GM12878 (cell line): ENCODE measurements at regions not wholly inside any gene's neighbourhood (a gene's known extent, or its start where the extent isn't known, plus 50 kb on each side); places are given as distances from the start of the nearest gene placed in this dataset.

Experiments
- ATAC-seq: fragments of 200-7000 bp; cut with Tn5 transposase; 3 replicates; pipeline ENCODE4 v1.9.1; 2020; ENCODE audit warnings: mild to moderate bottlenecking, moderate library complexity
- BruUV-seq: library from RNA; stranded (reverse); fragments of 400-500 nt; replicated peaks from 2 replicates; lab custom pipeline; 2021; lab: Mats Ljungman, UMichigan
- CTCF ChIA-PET: fragments of 300-600 bp; sonication (Branson Sonifier 250); formaldehyde crosslinking; extraction: SDS; loops from one replicate; lab custom pipeline; 2021; ENCODE audit warnings: inconsistent platforms; lab: Yijun Ruan, JAX
- POLR2A ChIA-PET: fragments of 350-600 bp; formaldehyde crosslinking; extraction: SDS; loops from one replicate; lab custom pipeline; 2021; ENCODE audit warnings: inconsistent platforms; lab: Charles Lee
- RAD21 ChIA-PET: fragments of 300-600 bp; sonication (Branson Sonifier 250); formaldehyde crosslinking; loops from one replicate; lab custom pipeline; 2023; ENCODE audit warnings: antibody characterized with exemption; ENCODE audit not compliant: unreplicated experiment; lab: Charles Lee
- SMC1A ChIA-PET: fragments of 300-600 bp; sonication (Branson Sonifier 250); formaldehyde crosslinking; loops from one replicate; lab custom pipeline; 2023; ENCODE audit not compliant: unreplicated experiment, uncharacterized antibody; lab: Charles Lee
- DNase-seq: peaks from one replicate; pipeline ENCODE4 v3.0.0-alpha.2; 2011; ENCODE audit warnings: low read depth, low spot score
- FAIRE-seq: peaks from 3 replicates; lab custom pipeline; 2011; peaks lifted over from hg19 to GRCh38; lab: Jason Lieb, UNC
- H2AFZ ChIP-seq: 2 replicates; pipeline ENCODE4 v1.6.0; 2011; ENCODE audit warnings: low read depth, low read length, control low read depth; ENCODE audit not compliant: control insufficient read depth
- H3K27ac ChIP-seq: 2 replicates; pipeline ENCODE4 v1.5.1; 2011; ENCODE audit warnings: control low read depth; ENCODE audit not compliant: control insufficient read depth, insufficient read depth
- H3K27me3 ChIP-seq, 2 experiments: replicated peaks in 1 of 2; 2 replicates each; pipeline versions ENCODE4 v1.6.0 to v1.6.1; 2011; ENCODE audit warnings: low read length in 1 of 2; ENCODE audit not compliant: control insufficient read depth in 2 of 2, insufficient read depth in 2 of 2
- H3K36me3 ChIP-seq, 2 experiments: 2 replicates each; pipeline ENCODE4 v1.5.1; 2011; ENCODE audit warnings: low read length in 1 of 2; ENCODE audit not compliant: control insufficient read depth in 2 of 2, insufficient read depth in 2 of 2
- H3K4me1 ChIP-seq: 2 replicates; pipeline ENCODE4 v1.6.1; 2011; ENCODE audit warnings: mild to moderate bottlenecking, low read length, moderate library complexity, mixed read lengths; ENCODE audit not compliant: control insufficient read depth, insufficient read depth
- H3K4me2 ChIP-seq: 2 replicates; pipeline ENCODE4 v1.6.0; 2011; ENCODE audit warnings: control low read depth; ENCODE audit not compliant: control insufficient read depth, insufficient read depth
- H3K4me3 ChIP-seq: fragments of 200-600 bp; sonication (generic); 2 replicates; pipeline ENCODE4 v1.5.1; 2016
- H3K79me2 ChIP-seq: 2 replicates; pipeline ENCODE4 v1.6.0; 2011; ENCODE audit warnings: low read length; ENCODE audit not compliant: control insufficient read depth, insufficient read depth
- H3K9ac ChIP-seq: 2 replicates; pipeline ENCODE4 v1.8.0; 2011; ENCODE audit warnings: low read length, control low read depth, mixed read lengths; ENCODE audit not compliant: control insufficient read depth, insufficient read depth
- H3K9me3 ChIP-seq: replicated peaks from 3 replicates; pipeline ENCODE4 v1.5.1; 2011; ENCODE audit warnings: mild to moderate bottlenecking, low read length; ENCODE audit not compliant: control insufficient read depth, insufficient read depth
- H4K20me1 ChIP-seq: 2 replicates; pipeline ENCODE4 v1.6.0; 2011; ENCODE audit not compliant: control insufficient read depth, insufficient read depth
- BMI1 ChIP-seq: fragments of 450-650 bp; IDR thresholded peaks from 2 replicates; pipeline ENCODE4 v1.6.1; 2016; ENCODE audit warnings: mild to moderate bottlenecking, moderate library complexity, borderline replicate concordance
- CEBPB ChIP-seq, 2 experiments: fragments of 150-350 bp in 1 of 2; IDR thresholded peaks; 2 replicates each; pipeline ENCODE4 v1.6.1; 2012 to 2014; ENCODE audit warnings: low read depth in 2 of 2, low read length in 2 of 2, borderline replicate concordance in 1 of 2, inconsistent platforms in 1 of 2
- CHD1 ChIP-seq: IDR thresholded peaks from 2 replicates; pipeline ENCODE4 v1.6.1; 2012; ENCODE audit warnings: low read depth, low read length, improper control_type of control experiment
- REST ChIP-seq: IDR thresholded peaks from 2 replicates; pipeline ENCODE4 v1.6.1; 2012; ENCODE audit warnings: mild to moderate bottlenecking, low read depth, low read length
- ZNF687 ChIP-seq: fragments of 450-650 bp; IDR thresholded peaks from 2 replicates; pipeline ENCODE4 v1.6.1; 2017; ENCODE audit warnings: mild to moderate bottlenecking, moderate library complexity
- WGBS: methylation state at CpG from one replicate; pipeline ENCODE4 v1.1.6; 2016; ENCODE audit warnings: low lambda C conversion rate; ENCODE audit not compliant: insufficient replicate concordance, insufficient coverage; ENCODE audit errors: missing lambda C conversion rate; 5-methylcytosine and 5-hydroxymethylcytosine counted together
- in situ Hi-C: fragments of 300-500 bp; cut with MboI; formaldehyde crosslinking; loops from 9 replicates; pipeline ENCODE4 v1.14.3; 2018; ENCODE audit warnings: mixed read lengths
- intact Hi-C: fragments of 100-400 bp; cut with micrococcal nuclease; formaldehyde crosslinking; loops from one replicate; pipeline ENCODE4 v1.14.2; 2022; ENCODE audit not compliant: unreplicated experiment

- no peaks in the 10 kb centered on the region for H3K27me3 ChIP-seq
- no peaks in the 10 kb centered on the region for H4K20me1 ChIP-seq
- no peak for TF ChIP-seq CHD1
- no peak for TF ChIP-seq ZNF687
- no peak for TF ChIP-seq BMI1
- no peak for TF ChIP-seq REST
- TF ChIP-seq CEBPB (IDR thresholded peaks at IDR 0.05; ENCODE audit: borderline replicate concordance in 1 of 2, low read depth in 2 of 2, low read length in 2 of 2), result no peak
- no peaks in the 10 kb centered on the region for H3K36me3 ChIP-seq
- CTCF ChIA-PET, result interaction anchor here (6.2 kb wide), 1 partner anchor 13 kb away, joined by 29 read pairs; no protein-coding TSS in a partner anchor
- ATAC-seq, result no peak
- no peaks in the 10 kb centered on the region for H3K4me1 ChIP-seq
- FAIRE-seq, result no peak
- H3K9ac ChIP-seq, result no peak overlapping the region
- POLR2A ChIA-PET, result no interaction called here
- no peak overlapping the region for H3K4me2 ChIP-seq
- BruUV-seq, result no TSS peak
- 3% methylated on average over 2 of the region's 2 CpGs for WGBS
- RAD21 ChIA-PET, result interaction anchor here (1.0 kb wide), 1 partner anchor 12 kb away, joined by 3 read pairs; no protein-coding TSS in a partner anchor
- H3K9me3 ChIP-seq, result no peaks in the 10 kb centered on the region
- no peak for DNase-seq
- SMC1A ChIA-PET, result interaction anchor here (2.9 kb wide), 1 partner anchor 12 kb away, joined by 16 read pairs; no protein-coding TSS in a partner anchor
- H3K79me2 ChIP-seq, result no peaks in the 10 kb centered on the region
- intact Hi-C loops (no loop called here), in situ Hi-C loops (no loop called here)
- H2AFZ ChIP-seq, result no peak overlapping the region
- H3K27ac ChIP-seq, result no peak overlapping the region
- H3K4me3 ChIP-seq, result no peak overlapping the region
Observed at GRCh38 chr17:70780031-70780430, 610.7 kb downstream of the KCNJ2 start.
